ENCODE measurements at regions not wholly inside any gene's neighbourhood (a gene's known extent, or its start where the extent isn't known, plus 50 kb on each side); places are given as distances from the start of the nearest gene placed in this dataset.

GRCh38 chr2:41821167-41821566, 226.7 kb upstream of the PKDCC start:
- H3K27ac Mint-ChIP-seq = no peak overlapping the region
- H3K4me1 ChIP-seq = no peaks in the 10 kb centered on the region
- no peak overlapping the region for H3K4me3 Mint-ChIP-seq
- no peaks in the 10 kb centered on the region for H3K27me3 Mint-ChIP-seq (ENCODE audit: insufficient read depth, low read depth)
- no peaks in the 10 kb centered on the region for H3K36me3 Mint-ChIP-seq
- H3K9ac ChIP-seq = no peak overlapping the region
- no peaks in the 10 kb centered on the region for H3K4me1 Mint-ChIP-seq
- peaks cover 9% of the 10 kb centered on the region for H3K27me3 ChIP-seq
- no peaks in the 10 kb centered on the region for H3K36me3 ChIP-seq
- no peak overlapping the region for H3K4me3 ChIP-seq
- no peak for DNase-seq (ENCODE audit: low spot score)
- no peak overlapping the region for H3K4me2 ChIP-seq
- H3K79me2 ChIP-seq (ENCODE audit: low read depth) = no peaks in the 10 kb centered on the region
- no peak for TF ChIP-seq EZH2phosphoT487 (IDR thresholded peaks at IDR 0.05)
- TF ChIP-seq EZH2 (IDR thresholded peaks at IDR 0.05) = no peak
- no peak for TF ChIP-seq CTCF (IDR thresholded peaks at IDR 0.05)
- peaks cover 10% of the 10 kb centered on the region for H3K9me3 Mint-ChIP-seq
- no peaks in the 10 kb centered on the region for H3F3A ChIP-seq (ENCODE audit: low read depth)
- no peak overlapping the region for H2AFZ ChIP-seq (replicated peaks)
- no peaks in the 10 kb centered on the region for H4K20me1 ChIP-seq (ENCODE audit: low read depth)
- H3K27ac ChIP-seq = no peak overlapping the region
- no peaks in the 10 kb centered on the region for H3K9me3 ChIP-seq (ENCODE audit: low read depth)

- no peaks in the 10 kb centered on the region for H3K36me3 Mint-ChIP-seq
- H3K4me1 Mint-ChIP-seq = no peaks in the 10 kb centered on the region
- peaks cover 4% of the 10 kb centered on the region for H3K27me3 Mint-ChIP-seq (ENCODE audit: insufficient read depth, low read depth)
- Histone ChIP-seq H3K9me3 (ENCODE audit: low read depth) (no peaks in the 10 kb centered on the region), H3K4me2 (no peak overlapping the region), H3K27ac (no peak overlapping the region), H3K27me3 (peaks cover 24% of the 10 kb centered on the region), H3K79me2 (ENCODE audit: low read depth) (no peaks in the 10 kb centered on the region), H3K4me3 (no peak overlapping the region), H2AFZ (replicated peaks) (no peak overlapping the region), H4K20me1 (ENCODE audit: low read depth) (no peaks in the 10 kb centered on the region), H3K4me1 (no peaks in the 10 kb centered on the region), H3K36me3 (no peaks in the 10 kb centered on the region), H3K9ac (no peak overlapping the region), H3F3A (ENCODE audit: low read depth) (no peaks in the 10 kb centered on the region)
- DNase-seq (ENCODE audit: low spot score) = no peak
- no peak overlapping the region for H3K4me3 Mint-ChIP-seq
- no peaks in the 10 kb centered on the region for H3K9me3 Mint-ChIP-seq
- no peak overlapping the region for H3K27ac Mint-ChIP-seq
- no peak for TF ChIP-seq EZH2 (IDR thresholded peaks at IDR 0.05)
- no peak for TF ChIP-seq CTCF (IDR thresholded peaks at IDR 0.05)
- TF ChIP-seq EZH2phosphoT487 (IDR thresholded peaks at IDR 0.05) = no peak
These were observed 220.9 kb upstream of the PKDCC start for GRCh38 chr2:41826921-41827320.

GRCh38 chr2:41827354-41827971, 220.4 kb upstream of the PKDCC start:
- Mint-ChIP-seq H3K4me1 (no peaks in the 10 kb centered on the region), H3K9me3 (no peaks in the 10 kb centered on the region), H3K4me3 (no peak overlapping the region), H3K36me3 (no peaks in the 10 kb centered on the region), H3K27ac (no peak overlapping the region), H3K27me3 (ENCODE audit: insufficient read depth, low read depth) (peaks cover 6% of the 10 kb centered on the region)
- Histone ChIP-seq H3F3A (ENCODE audit: low read depth) (no peaks in the 10 kb centered on the region), H2AFZ (replicated peaks) (no peak overlapping the region), H3K4me3 (no peak overlapping the region), H3K4me2 (no peak overlapping the region), H3K36me3 (no peaks in the 10 kb centered on the region), H4K20me1 (ENCODE audit: low read depth) (no peaks in the 10 kb centered on the region), H3K9ac (no peak overlapping the region), H3K9me3 (ENCODE audit: low read depth) (no peaks in the 10 kb centered on the region), H3K27ac (no peak overlapping the region), H3K4me1 (no peaks in the 10 kb centered on the region), H3K27me3 (peaks cover 29% of the 10 kb centered on the region), H3K79me2 (ENCODE audit: low read depth) (no peaks in the 10 kb centered on the region)
- DNase-seq (ENCODE audit: low spot score) = no peak
- no peak for TF ChIP-seq CTCF (IDR thresholded peaks at IDR 0.05)
- TF ChIP-seq EZH2 (IDR thresholded peaks at IDR 0.05) = no peak
- no peak for TF ChIP-seq EZH2phosphoT487 (IDR thresholded peaks at IDR 0.05)

Measured in neural progenitor cell (in vitro differentiated cells).